Vagina (tissue), 2 donors: ENCODE measurements at regions not wholly inside any gene's neighbourhood (a gene's known extent, or its start where the extent isn't known, plus 50 kb on each side); places are given as distances from the start of the nearest gene placed in this dataset.

Experiments used
- POLR2A ChIP-seq, 2 donors: fragments of 450-650 bp; IDR thresholded peaks; one replicate each; pipeline ENCODE4 v1.6.1; 2017; ENCODE audit warnings: antibody characterized with exemption in 2 of 2, mild to moderate bottlenecking in 2 of 2, moderate library complexity in 2 of 2
- POLR2AphosphoS5 ChIP-seq, 2 donors: sonication (generic); formaldehyde crosslinking; IDR thresholded peaks; one replicate each; pipeline ENCODE4 v1.9.0; 2017; ENCODE audit warnings: antibody characterized with exemption in 2 of 2, mild to moderate bottlenecking in 2 of 2, low read depth in 1 of 2; ENCODE audit not compliant: insufficient read depth in 1 of 2
- TF ChIP-seq, protein P1 (sequence below), 3 experiments: fragments of 450-650 bp in 2 of 3; fragments of 200-600 bp in 1 of 3; sonication (generic) in 1 of 3; IDR thresholded peaks; one replicate each; pipeline ENCODE4 v1.5.1; 2017 to 2019; ENCODE audit warnings: antibody characterized with exemption in 3 of 3, mild to moderate bottlenecking in 2 of 3, moderate library complexity in 2 of 3

GRCh38 chr2:160813506-160813858, 319.9 kb upstream of the RBMS1 start:
- TF ChIP-seq, protein P1, sequence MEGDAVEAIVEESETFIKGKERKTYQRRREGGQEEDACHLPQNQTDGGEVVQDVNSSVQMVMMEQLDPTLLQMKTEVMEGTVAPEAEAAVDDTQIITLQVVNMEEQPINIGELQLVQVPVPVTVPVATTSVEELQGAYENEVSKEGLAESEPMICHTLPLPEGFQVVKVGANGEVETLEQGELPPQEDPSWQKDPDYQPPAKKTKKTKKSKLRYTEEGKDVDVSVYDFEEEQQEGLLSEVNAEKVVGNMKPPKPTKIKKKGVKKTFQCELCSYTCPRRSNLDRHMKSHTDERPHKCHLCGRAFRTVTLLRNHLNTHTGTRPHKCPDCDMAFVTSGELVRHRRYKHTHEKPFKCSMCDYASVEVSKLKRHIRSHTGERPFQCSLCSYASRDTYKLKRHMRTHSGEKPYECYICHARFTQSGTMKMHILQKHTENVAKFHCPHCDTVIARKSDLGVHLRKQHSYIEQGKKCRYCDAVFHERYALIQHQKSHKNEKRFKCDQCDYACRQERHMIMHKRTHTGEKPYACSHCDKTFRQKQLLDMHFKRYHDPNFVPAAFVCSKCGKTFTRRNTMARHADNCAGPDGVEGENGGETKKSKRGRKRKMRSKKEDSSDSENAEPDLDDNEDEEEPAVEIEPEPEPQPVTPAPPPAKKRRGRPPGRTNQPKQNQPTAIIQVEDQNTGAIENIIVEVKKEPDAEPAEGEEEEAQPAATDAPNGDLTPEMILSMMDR (IDR thresholded peaks at IDR 0.05), result no peak
- TF ChIP-seq POLR2A (IDR thresholded peaks at IDR 0.05) (no peak), POLR2AphosphoS5 (IDR thresholded peaks at IDR 0.05; ENCODE audit: insufficient read depth in 1 of 2, low read depth in 1 of 2) (no peak)
